Activated CD4-positive, alpha-beta T cell treated with anti-CD3 and anti-CD28 coated beads for 36 hours (primary cell): ENCODE measurements at regions not wholly inside any gene's neighbourhood (a gene's known extent, or its start where the extent isn't known, plus 50 kb on each side); places are given as distances from the start of the nearest gene placed in this dataset.

ENCODE experiments used
- ATAC-seq: fragments of 200-7000 bp; cut with Tn5 transposase; one replicate; pipeline ENCODE4 v1.10.0; 2021; ENCODE audit warnings: mild to moderate bottlenecking, moderate library complexity
- CTCF ChIA-PET: fragments of 350-600 bp; sonication (Branson Sonifier 250); formaldehyde crosslinking; loops from one replicate; lab custom pipeline; 2021; ENCODE audit warnings: antibody characterized with exemption; lab: Charles Lee
- POLR2A ChIA-PET: fragments of 350-600 bp; sonication (Branson Sonifier 250); formaldehyde crosslinking; loops from one replicate; lab custom pipeline; 2021; ENCODE audit warnings: antibody characterized with exemption, inconsistent platforms; lab: Charles Lee
- DNase-seq: peaks from one replicate; pipeline ENCODE4 v3.0.0-alpha.2; 2020
- H3K27ac Mint-ChIP-seq: one replicate; pipeline ENCODE4 v1.8.0; 2021; ENCODE audit warnings: mixed read lengths
- H3K27me3 Mint-ChIP-seq: one replicate; pipeline ENCODE4 v1.8.0; 2021; ENCODE audit warnings: mixed read lengths
- H3K36me3 Mint-ChIP-seq: one replicate; pipeline ENCODE4 v1.8.0; 2021; ENCODE audit warnings: low read depth, mixed read lengths
- H3K4me1 Mint-ChIP-seq: one replicate; pipeline ENCODE4 v1.8.0; 2021; ENCODE audit warnings: mixed read lengths
- H3K4me3 Mint-ChIP-seq: one replicate; pipeline ENCODE4 v1.8.0; 2021; ENCODE audit warnings: mild to moderate bottlenecking, moderate library complexity, mixed read lengths
- H3K9me3 Mint-ChIP-seq: one replicate; pipeline ENCODE4 v1.8.0; 2021; ENCODE audit warnings: low read depth, mixed read lengths
- intact Hi-C, 2 experiments: fragments of 100-400 bp; cut with DNase I in 1 of 2; cut with micrococcal nuclease in 1 of 2; formaldehyde crosslinking; loops; one replicate each; pipeline versions ENCODE4 v1.14.2 to v1.15.1; 2022 to 2024; cut with DNase I, micrococcal nuclease

DNA sequence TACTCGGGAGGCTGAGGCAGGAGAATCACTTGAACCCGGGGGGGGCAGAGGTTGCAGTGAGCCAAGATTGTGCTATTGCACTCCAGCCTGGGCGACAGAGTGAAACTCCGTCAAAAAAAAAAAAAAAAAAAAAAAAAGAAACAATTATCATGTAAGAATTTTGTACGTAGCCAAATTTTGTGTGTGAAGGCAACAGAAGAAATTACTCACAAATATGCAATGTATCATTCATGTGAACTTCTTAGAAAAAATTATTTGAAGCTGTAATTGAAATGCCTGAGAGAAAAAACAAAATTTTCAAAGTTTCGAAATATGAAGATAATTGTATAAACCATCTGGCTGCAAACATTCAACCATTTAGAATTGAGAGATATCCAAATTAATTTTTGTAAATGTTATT is 204.8 kb upstream of the PARD3B start:
- POLR2A ChIA-PET = no interaction called here
- DNase-seq = no peak
- intact Hi-C loops = no loop called here

DNA sequence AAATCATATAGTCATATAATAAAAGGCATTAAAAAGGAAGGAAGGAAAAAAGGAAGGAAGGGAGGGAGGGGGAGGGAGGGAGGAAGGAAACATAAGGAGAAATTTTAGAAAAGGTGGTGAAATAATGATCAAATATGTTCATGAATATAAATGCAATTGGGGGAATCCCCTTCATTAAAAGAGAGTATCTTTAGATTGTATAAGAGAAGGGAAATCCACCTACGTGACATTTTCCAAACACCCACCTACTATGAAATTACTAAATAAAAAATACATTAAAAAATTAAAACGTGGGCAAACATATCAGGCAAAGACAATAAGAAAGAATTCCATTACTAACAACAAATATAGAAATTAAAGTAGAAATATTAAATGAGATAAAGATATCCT is 203.4 kb upstream of the PARD3B start:
- H3K4me3 Mint-ChIP-seq = no peak overlapping the region
- H3K36me3 Mint-ChIP-seq = no peaks in the 10 kb centered on the region
- H3K4me1 Mint-ChIP-seq = no peaks in the 10 kb centered on the region
- H3K27ac Mint-ChIP-seq = no peak overlapping the region
- intact Hi-C loops = no loop called here
- ChIA-PET POLR2A (no interaction called here), CTCF (no interaction called here)
- DNase-seq = no peak
- H3K27me3 Mint-ChIP-seq = peaks cover 19% of the 10 kb centered on the region
- ATAC-seq = no peak
- no peaks in the 10 kb centered on the region for H3K9me3 Mint-ChIP-seq

More for the DNA sequence above, 204.8 kb upstream of the PARD3B start:
- CTCF ChIA-PET = interaction anchor here (0.9 kb wide), 1 partner anchor 16 kb away, joined by 3 read pairs; no protein-coding TSS in a partner anchor
- H3K36me3 Mint-ChIP-seq = no peaks in the 10 kb centered on the region
- no peak for ATAC-seq
- no peak overlapping the region for H3K27ac Mint-ChIP-seq
- no peaks in the 10 kb centered on the region for H3K4me1 Mint-ChIP-seq
- H3K4me3 Mint-ChIP-seq = no peak overlapping the region
- H3K27me3 Mint-ChIP-seq = peaks cover 25% of the 10 kb centered on the region
- H3K9me3 Mint-ChIP-seq = no peaks in the 10 kb centered on the region

DNA sequence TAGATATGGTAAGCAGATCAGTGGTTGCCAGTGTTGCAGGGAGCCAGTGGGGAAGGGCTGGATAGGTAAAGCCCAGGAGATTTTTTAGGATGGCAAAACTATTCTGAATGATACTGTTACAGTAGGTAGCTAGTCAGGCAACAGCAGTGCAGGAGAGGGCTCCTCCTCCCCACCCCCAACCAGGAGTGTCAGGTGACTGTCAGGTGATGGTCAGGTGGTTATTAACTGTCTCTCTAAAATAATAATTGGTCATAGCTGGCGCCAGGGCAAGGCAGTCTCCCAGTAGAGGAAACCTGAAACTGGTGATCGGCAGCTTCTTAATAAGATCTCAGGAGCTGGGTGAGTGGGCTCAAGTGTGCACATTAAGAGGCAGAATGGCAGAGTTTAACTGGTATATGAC is 201.6 kb upstream of the PARD3B start:
- H3K27ac Mint-ChIP-seq = no peak overlapping the region
- no peaks in the 10 kb centered on the region for H3K4me1 Mint-ChIP-seq
- H3K4me3 Mint-ChIP-seq = no peak overlapping the region
- H3K9me3 Mint-ChIP-seq = no peaks in the 10 kb centered on the region
- ChIA-PET CTCF (no interaction called here), POLR2A (no interaction called here)
- intact Hi-C loops = no loop called here
- ATAC-seq (no peak), DNase-seq (no peak)
- H3K36me3 Mint-ChIP-seq = no peaks in the 10 kb centered on the region
- H3K27me3 Mint-ChIP-seq = peaks cover 11% of the 10 kb centered on the region

DNA sequence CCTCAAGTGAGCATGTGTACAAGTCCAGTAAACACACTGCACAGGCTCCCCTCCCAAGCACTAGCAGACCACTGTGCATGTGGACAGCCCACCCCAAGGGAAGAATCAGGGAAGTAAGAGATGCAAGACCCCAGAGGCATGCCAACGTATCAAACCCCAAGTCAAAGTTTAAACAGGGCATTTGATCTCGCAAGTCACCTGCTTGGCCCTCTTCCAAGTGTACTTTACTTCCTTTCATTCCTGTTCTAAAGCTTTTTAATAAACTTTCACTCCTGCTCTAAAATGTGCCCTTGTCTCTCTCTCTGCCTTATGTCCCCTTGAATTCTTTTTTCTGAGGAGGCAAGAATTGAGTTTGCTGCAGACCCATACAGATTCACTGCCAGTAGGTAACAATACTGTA is 201.2 kb upstream of the PARD3B start:
- H3K27ac Mint-ChIP-seq = no peak overlapping the region
- ChIA-PET CTCF (no interaction called here), POLR2A (no interaction called here)
- DNase-seq = no peak
- no peak overlapping the region for H3K4me3 Mint-ChIP-seq
- no peaks in the 10 kb centered on the region for H3K36me3 Mint-ChIP-seq
- peaks cover 11% of the 10 kb centered on the region for H3K27me3 Mint-ChIP-seq
- no peaks in the 10 kb centered on the region for H3K9me3 Mint-ChIP-seq
- intact Hi-C loops = no loop called here
- ATAC-seq = no peak
- no peaks in the 10 kb centered on the region for H3K4me1 Mint-ChIP-seq

DNA sequence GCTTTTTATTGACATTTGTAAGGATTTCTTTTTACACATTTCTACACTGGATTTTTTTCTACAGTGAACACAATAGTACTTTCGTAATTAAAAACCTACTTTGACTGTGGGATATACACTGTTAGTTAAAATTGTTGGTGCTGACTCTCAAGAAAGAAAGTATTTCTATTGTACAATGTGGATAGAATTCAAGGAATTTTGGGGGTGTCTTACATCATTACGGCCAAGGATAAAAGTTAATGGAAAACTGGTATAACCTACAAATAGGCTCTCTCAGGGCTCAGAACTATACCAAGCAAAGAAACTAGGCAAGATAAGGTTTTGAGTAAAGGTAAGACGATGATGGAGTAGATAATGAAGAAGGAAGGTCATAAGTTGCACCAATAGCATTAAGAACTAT is 198.4 kb upstream of the PARD3B start:
- H3K27ac Mint-ChIP-seq = no peak overlapping the region
- no peak overlapping the region for H3K4me3 Mint-ChIP-seq

DNA sequence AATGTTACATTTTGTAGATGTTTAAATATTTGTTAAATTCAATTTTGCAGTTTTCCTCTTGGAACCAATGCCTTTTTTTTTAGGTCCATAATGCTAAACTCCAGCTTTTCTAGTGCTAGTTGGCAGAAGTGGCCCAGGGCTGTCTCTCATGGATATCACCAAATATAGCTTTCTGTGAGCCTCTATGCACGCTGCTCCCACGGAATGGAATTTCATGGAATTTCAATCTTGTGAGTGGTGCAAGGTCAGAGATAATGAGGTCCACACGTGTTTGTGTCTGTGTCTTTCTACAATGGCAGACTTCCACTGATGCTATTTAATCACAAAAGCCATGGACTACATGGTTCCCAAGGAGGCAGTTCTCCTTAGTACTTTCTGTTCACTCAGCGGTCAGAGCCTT is 191.5 kb upstream of the PARD3B start:
- H3K4me3 Mint-ChIP-seq = no peak overlapping the region
- ChIA-PET POLR2A (no interaction called here), CTCF (interaction anchor here (0.6 kb wide), 1 partner anchor 66 kb away, joined by 3 read pairs; no protein-coding TSS in a partner anchor)
- no peaks in the 10 kb centered on the region for H3K9me3 Mint-ChIP-seq
- intact Hi-C loops = no loop called here
- ATAC-seq = no peak
- DNase-seq = no peak
- H3K27ac Mint-ChIP-seq = no peak overlapping the region
- no peaks in the 10 kb centered on the region for H3K36me3 Mint-ChIP-seq
- H3K27me3 Mint-ChIP-seq = peaks cover 8% of the 10 kb centered on the region
- H3K4me1 Mint-ChIP-seq = no peaks in the 10 kb centered on the region

More for the DNA sequence above, 198.4 kb upstream of the PARD3B start:
- Mint-ChIP-seq H3K9me3 (no peaks in the 10 kb centered on the region), H3K4me1 (no peaks in the 10 kb centered on the region), H3K27me3 (peaks cover 7% of the 10 kb centered on the region), H3K36me3 (no peaks in the 10 kb centered on the region)
- ChIA-PET POLR2A (no interaction called here), CTCF (interaction anchor here (0.7 kb wide), 1 partner anchor 22 kb away, joined by 4 read pairs; no protein-coding TSS in a partner anchor)
- DNase-seq (no peak), ATAC-seq (no peak)
- intact Hi-C loops = no loop called here

DNA sequence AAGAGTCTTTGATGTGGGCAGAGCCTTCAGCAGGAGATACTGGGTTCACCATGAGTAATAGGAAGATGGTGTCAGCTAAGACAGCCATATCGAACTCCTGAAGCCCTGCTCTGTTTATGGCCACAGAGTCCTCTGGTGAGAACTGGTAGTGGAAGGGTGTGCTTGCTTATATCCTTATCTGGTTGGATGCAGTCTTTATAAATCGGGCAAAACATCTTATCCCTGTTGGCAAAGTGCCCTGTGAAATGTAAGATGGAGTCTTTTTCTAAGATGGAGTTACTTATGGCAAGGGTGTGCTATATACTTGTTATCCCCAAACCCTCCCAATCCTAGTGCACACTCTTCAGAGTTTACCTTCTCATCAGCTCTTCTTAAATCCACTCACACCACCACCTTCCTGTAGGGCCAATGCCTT is 190.8 kb upstream of the PARD3B start:
- Mint-ChIP-seq H3K4me3 (no peak overlapping the region), H3K27me3 (peaks cover 8% of the 10 kb centered on the region), H3K36me3 (no peaks in the 10 kb centered on the region), H3K27ac (no peak overlapping the region), H3K9me3 (no peaks in the 10 kb centered on the region), H3K4me1 (no peaks in the 10 kb centered on the region)
- ChIA-PET POLR2A (no interaction called here), CTCF (no interaction called here)
- ATAC-seq (no peak), DNase-seq (no peak)
- intact Hi-C loops = no loop called here

DNA sequence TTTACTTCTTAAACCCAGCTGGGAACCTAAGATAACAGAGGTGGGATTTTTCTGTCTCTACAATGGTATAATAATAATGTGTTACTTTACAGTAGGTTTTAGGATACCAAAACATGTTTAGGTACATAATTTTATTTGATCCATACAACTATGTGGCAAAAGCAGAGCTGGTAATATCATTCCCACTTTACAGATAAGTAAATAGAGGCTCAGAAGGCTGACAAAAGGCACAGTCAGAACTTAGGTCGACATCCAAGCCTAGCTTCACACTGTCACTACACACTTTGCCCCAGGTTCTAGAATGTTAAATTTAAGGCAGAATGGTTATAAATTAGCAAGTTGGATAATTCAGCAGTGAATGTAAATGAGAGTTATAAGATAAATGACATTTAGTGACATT is 189.6 kb upstream of the PARD3B start:
- Mint-ChIP-seq H3K27ac (no peak overlapping the region), H3K36me3 (no peaks in the 10 kb centered on the region), H3K27me3 (peaks cover 8% of the 10 kb centered on the region), H3K4me1 (no peaks in the 10 kb centered on the region), H3K4me3 (no peak overlapping the region), H3K9me3 (no peaks in the 10 kb centered on the region)
- intact Hi-C loops = no loop called here
- ChIA-PET POLR2A (no interaction called here), CTCF (interaction anchor here (0.8 kb wide), 1 partner anchor 178 kb away, joined by 3 read pairs; no protein-coding TSS in a partner anchor)
- DNase-seq (no peak), ATAC-seq (no peak)

DNA sequence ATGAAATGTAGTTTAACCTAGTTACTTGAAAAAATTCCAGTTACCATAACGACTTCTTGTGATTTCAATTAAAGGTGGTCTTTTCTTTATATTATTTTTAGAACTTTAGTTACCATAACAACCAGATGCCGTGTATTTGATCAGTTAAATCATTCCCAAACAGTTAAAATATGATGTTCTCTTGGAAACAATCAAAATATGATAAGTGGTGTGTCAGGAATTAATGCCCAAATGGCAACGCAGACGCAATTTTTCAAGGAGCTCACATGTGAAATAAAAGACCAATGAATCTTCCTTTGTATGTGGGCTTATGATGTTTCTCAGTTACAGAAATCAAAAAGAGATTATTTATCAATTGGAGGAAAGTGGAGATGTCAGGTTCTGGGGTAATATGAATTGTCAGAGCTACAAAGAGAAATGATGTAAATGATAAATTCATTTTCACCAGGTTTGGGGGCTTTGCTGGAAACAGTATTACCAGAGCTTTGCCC is 189.1 kb upstream of the PARD3B start:
- Mint-ChIP-seq H3K27ac (no peak overlapping the region), H3K9me3 (no peaks in the 10 kb centered on the region), H3K36me3 (no peaks in the 10 kb centered on the region), H3K4me1 (no peaks in the 10 kb centered on the region), H3K27me3 (peaks cover 8% of the 10 kb centered on the region), H3K4me3 (no peak overlapping the region)
- no peak for DNase-seq
- ATAC-seq = no peak
- CTCF ChIA-PET = interaction anchor here (0.5 to 0.8 kb wide), 2 partner anchors 179 to 1271 kb away, joined by 3 read pairs; no protein-coding TSS in a partner anchor
- POLR2A ChIA-PET = no interaction called here
- intact Hi-C loops = no loop called here

DNA sequence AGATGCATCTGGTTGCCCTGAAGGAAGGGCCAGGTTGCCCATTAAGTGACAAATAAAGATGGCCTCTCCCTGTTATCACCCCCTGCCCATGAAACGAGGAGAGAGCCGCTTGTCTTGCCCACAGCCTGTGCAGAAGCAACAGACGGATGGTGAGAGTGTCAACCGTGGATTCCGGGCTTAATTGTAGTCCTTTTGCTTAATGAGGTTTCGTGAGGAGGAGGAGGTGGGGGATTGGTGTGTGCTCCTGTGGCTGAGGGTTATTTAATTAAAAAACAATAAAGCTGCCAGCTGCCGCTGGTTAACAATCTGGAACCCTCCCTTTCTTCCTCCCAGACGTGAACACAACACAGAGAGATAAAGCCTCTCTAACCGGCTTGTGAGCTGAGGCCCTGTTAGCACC is 188.0 kb upstream of the PARD3B start:
- H3K9me3 Mint-ChIP-seq = no peaks in the 10 kb centered on the region
- no peak for DNase-seq
- H3K4me1 Mint-ChIP-seq = no peaks in the 10 kb centered on the region
- ChIA-PET POLR2A (no interaction called here), CTCF (interaction anchor here (0.8 kb wide), 1 partner anchor 1094 kb away, joined by 3 read pairs; no protein-coding TSS in a partner anchor)
- intact Hi-C loops = no loop called here
- no peak overlapping the region for H3K4me3 Mint-ChIP-seq
- no peaks in the 10 kb centered on the region for H3K36me3 Mint-ChIP-seq
- no peak for ATAC-seq
- H3K27ac Mint-ChIP-seq = no peak overlapping the region
- H3K27me3 Mint-ChIP-seq = peaks cover 10% of the 10 kb centered on the region

DNA sequence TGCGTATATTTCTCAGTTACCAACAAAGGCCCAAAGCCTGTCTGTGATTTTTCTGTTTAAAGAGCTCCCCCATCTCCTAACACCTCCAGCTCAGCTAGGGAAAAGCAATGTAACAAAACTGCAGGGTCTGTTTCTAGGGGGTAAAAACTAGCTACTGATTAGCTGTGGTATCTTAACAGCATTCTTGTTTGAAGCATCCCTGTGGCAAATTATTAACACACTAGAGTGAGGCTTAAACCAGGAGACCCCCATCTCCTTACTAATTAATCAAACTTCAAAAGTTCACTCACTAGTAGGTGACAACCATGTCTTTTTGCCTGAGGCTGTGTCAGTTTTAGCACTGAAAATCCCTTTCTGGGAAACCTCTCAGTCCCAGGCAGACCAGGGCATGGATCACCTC is 186.2 kb upstream of the PARD3B start:
- H3K27ac Mint-ChIP-seq = no peak overlapping the region
- H3K27me3 Mint-ChIP-seq = peaks cover 8% of the 10 kb centered on the region
- H3K4me3 Mint-ChIP-seq = no peak overlapping the region
- intact Hi-C loops = no loop called here
- ChIA-PET CTCF (no interaction called here), POLR2A (no interaction called here)
- no peak for DNase-seq
- ATAC-seq = no peak
- H3K4me1 Mint-ChIP-seq = no peaks in the 10 kb centered on the region
- H3K36me3 Mint-ChIP-seq = no peaks in the 10 kb centered on the region
- H3K9me3 Mint-ChIP-seq = no peaks in the 10 kb centered on the region

DNA sequence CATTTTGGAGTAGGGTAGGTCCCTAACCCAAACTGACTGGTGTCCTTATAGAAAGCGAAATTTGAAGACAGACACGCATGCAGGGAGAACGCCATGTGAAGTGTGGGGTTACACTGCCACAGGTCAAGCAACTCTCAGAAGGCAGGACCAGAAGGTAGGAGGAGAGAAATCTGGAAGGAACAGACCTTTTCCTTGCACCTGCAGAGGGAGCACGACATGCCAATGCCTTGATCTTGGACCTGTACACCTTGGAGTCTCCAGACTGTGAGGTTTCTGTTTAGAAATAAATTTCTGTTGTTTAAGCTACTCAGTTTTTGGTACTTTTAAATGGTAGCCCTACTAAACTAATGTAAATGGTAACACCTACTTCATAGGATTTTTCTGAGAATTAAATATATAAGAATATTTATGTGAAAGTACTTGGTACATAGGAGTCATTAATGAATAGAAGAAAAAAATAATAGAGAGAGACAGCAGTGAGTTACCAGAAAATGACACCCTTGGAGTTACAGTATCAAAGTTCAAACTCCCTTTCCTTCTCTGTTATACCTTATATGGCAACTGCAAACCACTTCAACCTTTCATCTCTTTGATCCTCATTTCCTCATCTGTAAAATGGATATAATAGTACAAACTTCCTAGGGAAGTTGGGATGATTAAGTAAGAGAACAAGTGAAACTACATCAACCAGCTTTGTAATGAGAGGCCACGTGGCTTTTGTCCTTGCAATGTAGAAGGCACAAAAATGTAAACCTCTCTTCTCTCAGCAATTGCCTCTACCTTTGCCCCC is 184.9 kb upstream of the PARD3B start:
- H3K27me3 Mint-ChIP-seq = peaks cover 4% of the 10 kb centered on the region
- ChIA-PET CTCF (interaction anchor here (1.0 kb wide), 1 partner anchor 12 kb away, joined by 3 read pairs; no protein-coding TSS in a partner anchor), POLR2A (no interaction called here)
- ATAC-seq (no peak), DNase-seq (no peak)
- no peaks in the 10 kb centered on the region for H3K4me1 Mint-ChIP-seq
- no peaks in the 10 kb centered on the region for H3K9me3 Mint-ChIP-seq
- no peak overlapping the region for H3K27ac Mint-ChIP-seq
- no peaks in the 10 kb centered on the region for H3K36me3 Mint-ChIP-seq
- intact Hi-C loops = no loop called here
- no peak overlapping the region for H3K4me3 Mint-ChIP-seq
